GM19240 (cell line): ENCODE measurements at regions not wholly inside any gene's neighbourhood (a gene's known extent, or its start where the extent isn't known, plus 50 kb on each side); places are given as distances from the start of the nearest gene placed in this dataset.
"Not testable (repeated sequence)": the region's sequence is repeated elsewhere in the genome, so short reads cannot be mapped to it uniquely, and the experiment has no call there.

Experiments used
- DNase-seq: peaks from one replicate; pipeline ENCODE4 v3.0.0; 2011; ENCODE audit warnings: low spot score; ENCODE audit not compliant: insufficient read length

DNA sequence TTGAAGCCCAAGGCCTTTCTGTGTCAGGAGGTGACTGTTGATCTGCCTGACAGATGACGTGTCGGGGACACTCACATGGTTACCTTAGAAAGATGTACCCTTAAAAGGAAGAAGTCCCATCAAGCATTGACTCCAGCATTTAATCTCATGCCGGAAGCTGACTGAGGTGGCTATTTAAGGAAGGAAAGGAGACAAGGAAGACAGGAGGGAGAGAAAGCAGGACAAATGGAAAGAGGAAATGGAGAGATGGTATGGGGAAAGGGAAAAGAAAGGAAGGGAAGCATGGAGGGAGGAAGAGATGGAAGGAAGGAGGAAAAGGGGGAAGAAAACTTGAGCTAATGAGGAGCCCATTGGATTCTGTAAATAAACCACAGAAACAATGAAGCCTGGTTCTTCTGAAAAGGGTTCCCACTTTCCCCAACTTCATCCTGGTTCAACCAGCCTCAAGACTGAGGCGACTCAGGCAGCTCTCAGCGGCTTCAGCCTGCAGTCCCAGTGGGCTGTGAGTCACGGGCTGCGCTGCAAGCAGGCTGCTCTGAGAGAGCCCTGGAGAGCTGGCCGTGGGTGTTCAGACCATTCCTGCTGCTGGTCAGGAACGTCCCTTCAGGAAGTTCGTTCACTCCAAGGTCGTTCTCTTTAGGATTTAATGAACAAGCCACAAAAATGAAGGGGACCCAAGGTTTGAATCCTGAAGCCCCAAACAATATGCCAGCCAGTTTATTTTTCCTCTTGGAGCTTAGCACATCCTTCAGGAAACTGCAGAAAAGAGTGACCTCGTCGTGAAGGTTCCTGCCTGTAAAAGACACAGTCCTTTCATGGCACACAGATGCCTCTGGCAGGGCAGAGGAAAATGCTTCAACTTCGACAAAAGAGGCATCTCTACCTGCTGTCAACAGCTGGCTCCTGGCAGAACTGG is 69.6 kb upstream of the THBS1 start:
- no peak for DNase-seq

DNA sequence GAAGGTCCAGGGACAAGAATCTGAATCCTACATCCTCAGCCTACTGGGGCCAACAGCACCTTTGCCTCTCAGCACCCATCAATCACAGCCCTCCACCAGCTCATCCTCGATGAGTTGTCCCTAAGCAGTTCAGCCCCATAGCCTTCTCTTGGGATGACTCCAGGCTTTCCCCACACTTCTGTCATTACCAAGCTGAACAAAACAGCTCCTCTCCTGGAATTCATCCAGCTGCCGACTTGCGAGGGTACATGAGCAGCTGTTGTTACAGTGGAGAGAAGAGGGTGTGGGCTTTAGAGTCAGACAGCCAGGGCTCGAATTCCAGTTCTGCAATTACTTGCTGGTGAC is 69.0 kb upstream of the THBS1 start:
- DNase-seq, result no peak

DNA sequence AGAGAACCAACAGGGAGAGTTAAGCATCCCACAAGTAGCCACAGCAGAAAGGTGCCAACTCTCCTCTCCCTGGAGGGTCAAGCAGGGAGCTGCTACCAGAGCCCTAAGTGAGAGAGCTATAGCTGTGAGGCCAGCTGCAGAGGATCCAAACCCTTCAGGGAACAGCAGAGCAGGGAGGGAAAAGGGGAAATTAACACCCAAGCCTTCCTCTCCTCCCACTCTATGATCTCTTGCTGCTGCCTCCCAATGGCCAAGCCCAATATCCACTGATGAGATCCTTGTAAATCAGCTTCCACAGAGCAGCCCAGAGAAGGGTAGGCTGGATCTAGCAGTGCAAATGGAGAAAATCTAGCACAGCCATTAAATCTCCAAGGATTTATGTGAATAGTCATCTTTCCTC is 68.2 kb upstream of the THBS1 start:
- DNase-seq, result no peak

DNA sequence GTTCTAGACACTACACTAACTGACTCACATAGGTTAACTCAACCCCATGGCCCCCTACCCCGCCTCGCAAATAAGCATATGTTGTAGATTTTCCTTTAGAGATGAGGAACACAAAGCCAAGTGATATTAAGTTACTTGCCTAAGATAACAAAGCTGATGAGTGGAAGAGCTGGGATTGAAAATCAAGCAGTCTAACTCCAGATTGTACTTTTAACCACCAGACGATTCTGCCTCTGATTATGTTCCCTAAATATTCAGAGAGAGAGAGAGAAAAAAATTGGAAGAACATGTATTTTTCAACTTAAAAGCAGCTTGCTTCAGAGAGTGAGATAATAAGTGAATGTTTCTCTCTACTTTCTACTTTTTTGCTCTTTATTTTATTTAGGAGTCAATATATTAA is 66.9 kb upstream of the THBS1 start:
- no peak for DNase-seq

DNA sequence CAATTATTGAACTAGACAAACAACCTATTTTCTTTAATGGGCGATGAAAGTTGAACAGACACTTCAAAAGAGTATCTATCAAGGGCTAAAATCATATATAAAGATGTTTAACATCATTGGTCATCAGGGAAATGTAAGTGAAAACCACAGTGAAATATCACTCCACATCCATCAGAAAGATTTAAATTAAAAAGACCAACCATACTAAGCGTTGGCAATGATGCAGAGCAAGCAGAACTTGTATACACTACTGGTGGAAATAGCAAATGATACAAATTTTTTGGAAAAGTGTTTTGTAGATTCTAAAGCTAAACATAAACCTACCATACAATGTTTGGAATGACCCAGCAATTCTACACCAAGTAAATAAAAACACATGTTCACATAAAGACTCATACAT is 65.9 kb upstream of the THBS1 start:
- DNase-seq, result no peak

DNA sequence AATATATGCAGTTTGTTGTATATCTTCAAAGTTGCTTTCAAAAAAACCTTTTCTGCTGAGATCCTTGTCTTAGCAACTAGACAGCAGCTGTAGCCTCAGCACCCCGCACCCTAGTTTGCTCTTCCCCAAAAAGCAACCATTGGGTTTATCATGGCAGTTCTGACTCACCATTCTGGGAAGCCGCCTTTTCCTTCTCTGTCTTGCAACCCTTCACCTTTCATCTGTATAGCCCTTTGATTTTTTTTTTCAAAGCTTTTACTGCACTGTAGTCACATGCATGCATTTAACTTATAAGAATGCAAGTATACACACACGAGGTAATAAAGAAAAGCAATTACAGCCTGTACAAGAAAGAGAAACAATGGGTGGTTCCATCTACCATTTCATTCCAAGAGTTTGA is 65.1 kb upstream of the THBS1 start:
- DNase-seq, result no peak

DNA sequence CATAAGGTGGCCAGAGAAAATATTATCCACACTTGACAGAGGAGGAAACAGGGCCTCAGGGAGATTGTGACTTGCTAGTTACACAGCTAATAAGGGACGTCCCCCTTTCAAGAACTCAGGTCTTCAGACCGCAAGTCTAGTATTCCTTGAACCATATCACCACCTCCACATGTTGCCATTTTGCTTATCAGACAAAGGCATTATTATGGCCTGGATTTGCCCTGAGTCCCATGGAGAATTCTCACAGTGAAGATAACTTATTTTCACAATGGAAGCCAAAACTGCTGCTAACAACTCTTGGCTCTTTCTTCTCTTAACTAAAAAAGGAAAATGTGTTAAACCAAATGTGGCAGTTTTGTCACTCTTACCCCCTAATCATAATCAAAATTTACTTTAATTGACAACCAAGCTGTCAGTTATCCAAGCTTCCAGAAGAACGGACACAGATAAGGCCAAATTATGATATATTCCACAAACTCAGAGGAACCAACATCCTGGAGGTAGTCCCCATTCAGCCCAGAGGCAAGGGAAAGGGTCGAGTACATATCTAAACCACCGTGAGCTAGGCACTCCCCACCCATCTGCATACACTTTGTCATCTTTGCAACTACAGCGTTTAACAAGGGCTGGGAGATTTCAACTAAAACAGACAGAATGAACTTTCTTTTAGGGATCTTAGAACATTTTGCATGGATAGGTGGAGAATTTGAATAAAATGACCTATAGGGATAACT is 63.6 kb upstream of the THBS1 start:
- no peak for DNase-seq

DNA sequence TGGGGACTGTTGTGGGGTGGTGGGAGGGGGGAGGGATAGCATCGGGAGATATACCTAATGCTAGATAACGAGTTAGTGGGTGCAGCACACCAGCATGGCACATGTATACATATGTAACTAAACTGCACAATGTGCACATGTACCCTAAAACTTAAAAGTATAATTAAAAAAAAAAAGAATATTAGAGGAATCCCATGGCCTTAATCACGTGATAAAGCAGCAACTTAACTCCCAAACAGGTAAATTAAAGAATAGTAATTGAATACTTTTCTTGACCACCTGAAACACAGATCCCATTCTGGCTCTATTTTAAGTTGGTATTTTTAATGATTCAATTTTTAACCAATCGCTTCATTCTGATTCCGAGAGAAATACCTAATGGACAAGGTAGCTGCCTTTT is 56.9 kb upstream of the THBS1 start:
- DNase-seq, result not testable (repeated sequence)

DNA sequence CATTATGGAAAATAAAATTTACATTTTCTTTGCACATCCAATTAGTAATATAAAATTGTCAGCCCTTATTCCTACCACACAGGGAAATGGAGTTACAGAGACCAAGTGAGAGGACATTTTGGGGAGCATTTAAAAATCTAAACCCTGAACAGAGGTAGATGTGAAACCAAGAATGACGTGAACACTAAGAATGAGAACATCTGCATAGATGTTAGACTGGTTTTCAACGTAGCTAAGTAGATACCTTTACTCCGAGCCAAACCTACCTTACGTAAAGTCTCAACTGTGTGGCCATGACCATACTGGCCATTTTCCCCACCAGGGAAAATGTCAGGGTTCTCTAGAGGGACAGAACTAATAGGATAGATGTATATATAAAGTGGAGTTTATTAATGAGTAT is 51.4 kb upstream of the THBS1 start:
- DNase-seq, result no peak

DNA sequence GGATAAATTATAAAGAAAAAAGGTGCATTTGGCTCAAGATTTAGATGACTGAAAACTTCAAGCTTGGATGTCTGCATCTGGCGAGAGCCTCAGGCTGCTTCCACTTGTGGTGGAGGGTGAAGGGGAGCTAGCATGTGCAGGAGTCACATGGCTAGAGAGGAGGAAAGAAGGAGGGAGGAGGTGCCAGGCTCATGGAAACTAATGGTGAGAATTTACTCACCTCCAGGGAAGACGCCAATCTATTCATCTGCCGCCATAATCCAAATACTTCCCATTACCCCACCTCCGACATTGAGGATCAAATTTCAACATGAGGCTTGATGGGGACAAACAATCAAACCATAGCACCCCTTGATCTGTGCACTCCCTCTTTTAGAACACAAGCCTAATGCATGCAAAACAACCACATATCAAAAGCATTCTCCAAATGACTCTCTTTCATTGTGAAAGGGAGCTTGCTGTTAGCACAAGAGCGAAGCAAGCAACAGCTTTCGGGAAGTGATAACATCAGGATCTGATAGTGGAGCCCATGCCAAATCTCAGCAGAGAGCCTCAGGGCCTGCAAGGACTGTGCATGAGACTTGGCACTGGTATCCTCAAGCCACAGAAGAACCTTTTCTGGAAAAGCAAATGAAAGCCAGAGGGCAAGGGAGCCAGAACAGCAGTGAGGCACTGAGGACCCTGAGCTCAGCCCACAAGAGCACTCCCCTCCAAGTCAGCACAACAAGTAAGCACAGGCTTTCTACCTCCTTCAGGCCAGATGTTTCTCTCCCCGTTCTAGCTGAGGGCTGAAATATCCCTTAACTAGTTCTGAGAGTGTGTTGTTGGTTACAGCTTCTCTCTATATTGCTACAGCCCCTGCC is 50.2 kb upstream of the THBS1 start:
- no peak for DNase-seq
